IMR-90 (cell line): ENCODE measurements at regions not wholly inside any gene's neighbourhood (a gene's known extent, or its start where the extent isn't known, plus 50 kb on each side); places are given as distances from the start of the nearest gene placed in this dataset.

Experiments
- ATAC-seq: fragments of 200-7000 bp; cut with Tn5 transposase; 2 replicates; pipeline ENCODE4 v1.9.1; 2020; ENCODE audit warnings: low read depth, mild to moderate bottlenecking, moderate library complexity
- BruUV-seq: library from RNA; stranded (reverse); fragments of 400-500 nt; replicated peaks from 2 replicates; lab custom pipeline; 2021; lab: Mats Ljungman, UMichigan
- CTCF ChIA-PET: fragments of 300-600 bp; formaldehyde crosslinking; extraction: SDS; loops from one replicate; lab custom pipeline; 2021; ENCODE audit warnings: antibody characterized with exemption; lab: Yijun Ruan, JAX
- POLR2A ChIA-PET: fragments of 300-600 bp; sonication (Branson Sonifier 250); formaldehyde crosslinking; loops from one replicate; lab custom pipeline; 2022; ENCODE audit warnings: antibody characterized with exemption; ENCODE audit not compliant: unreplicated experiment; lab: Charles Lee
- DNase-seq: peaks from one replicate; pipeline ENCODE4 v3.0.0; 2013
- H2AFZ ChIP-seq: replicated peaks from 2 replicates; pipeline ENCODE3; 2013; ENCODE audit warnings: low read length, mild to moderate bottlenecking; ENCODE audit not compliant: poor library complexity
- H2AK5ac ChIP-seq: 2 replicates; pipeline ENCODE4 v1.6.1; 2013; ENCODE audit warnings: low read depth, low read length, inconsistent platforms
- H2AK9ac ChIP-seq: replicated peaks from 2 replicates; pipeline ENCODE3; 2013; ENCODE audit warnings: mild to moderate bottlenecking, low read depth, low read length, moderate library complexity; ENCODE audit not compliant: poor library complexity
- H2BK120ac ChIP-seq: 2 replicates; pipeline ENCODE4 v1.6.1; 2013; ENCODE audit warnings: low read depth, low read length, inconsistent platforms
- H2BK15ac ChIP-seq: 3 replicates; pipeline ENCODE4 v1.6.1; 2013; ENCODE audit warnings: low read depth, low read length, inconsistent platforms
- H2BK20ac ChIP-seq: 2 replicates; pipeline ENCODE4 v1.6.1; 2013; ENCODE audit warnings: low read depth, mild to moderate bottlenecking, inconsistent platforms, low read length, moderate library complexity
- H2BK5ac ChIP-seq: 2 replicates; pipeline ENCODE4 v1.6.1; 2013; ENCODE audit warnings: mild to moderate bottlenecking, low read depth, low read length, inconsistent platforms; ENCODE audit not compliant: poor library complexity, severe bottlenecking
- H3K14ac ChIP-seq: replicated peaks from 2 replicates; pipeline ENCODE4 v1.6.1; 2013; ENCODE audit warnings: low read depth, low read length, inconsistent platforms
- H3K18ac ChIP-seq: 2 replicates; pipeline ENCODE4 v1.6.1; 2013; ENCODE audit warnings: low read depth, low read length, control low read depth
- H3K23ac ChIP-seq: 2 replicates; pipeline ENCODE4 v1.6.1; 2013; ENCODE audit warnings: low read depth, low read length, inconsistent platforms
- H3K27ac ChIP-seq: 2 replicates; pipeline ENCODE4 v1.5.1; 2013; ENCODE audit warnings: mild to moderate bottlenecking, control low read depth, low read length; ENCODE audit not compliant: insufficient read depth
- H3K27me3 ChIP-seq: 2 replicates; pipeline ENCODE4 v1.6.1; 2013; ENCODE audit warnings: low read length; ENCODE audit not compliant: control insufficient read depth, insufficient read depth
- H3K36me3 ChIP-seq: 2 replicates; pipeline ENCODE4 v1.6.1; 2013; ENCODE audit warnings: low read length, mixed read lengths; ENCODE audit not compliant: control insufficient read depth, insufficient read depth
- H3K4ac ChIP-seq: 2 replicates; pipeline ENCODE4 v1.6.1; 2013; ENCODE audit warnings: low read depth, low read length, inconsistent platforms
- H3K4me1 ChIP-seq: 2 replicates; pipeline ENCODE4 v1.6.1; 2013; ENCODE audit warnings: low read length, mixed read lengths; ENCODE audit not compliant: control insufficient read depth, insufficient read depth
- H3K4me2 ChIP-seq: 2 replicates; pipeline ENCODE4 v1.6.1; 2013; ENCODE audit warnings: low read depth, mild to moderate bottlenecking, control low read depth, low read length, moderate library complexity
- H3K4me3 ChIP-seq: 2 replicates; pipeline ENCODE4 v1.5.1; 2013; ENCODE audit warnings: low read depth, mild to moderate bottlenecking, control low read depth, low read length, moderate library complexity; ENCODE audit not compliant: insufficient read depth
- H3K56ac ChIP-seq: 2 replicates; pipeline ENCODE4 v1.6.1; 2013; ENCODE audit warnings: low read length, inconsistent platforms; ENCODE audit not compliant: insufficient read depth; ENCODE audit errors: extremely low read depth
- H3K79me1 ChIP-seq, 2 experiments: 2 replicates each; pipeline ENCODE4 v1.6.1; 2013; ENCODE audit warnings: low read length in 2 of 2, inconsistent platforms in 1 of 2, low read depth in 1 of 2
- H3K9ac ChIP-seq: 2 replicates; pipeline ENCODE4 v1.6.1; 2013; ENCODE audit warnings: low read depth, low read length, control low read depth
- H3K9me1 ChIP-seq: 2 replicates; pipeline ENCODE4 v1.6.1; 2013; ENCODE audit warnings: low read length, inconsistent platforms; ENCODE audit not compliant: insufficient read depth
- H3K9me3 ChIP-seq: 2 replicates; pipeline ENCODE4 v1.6.1; 2013; ENCODE audit warnings: low read length; ENCODE audit not compliant: control insufficient read depth, insufficient read depth
- H4K20me1 ChIP-seq: 2 replicates; pipeline ENCODE4 v1.6.1; 2013; ENCODE audit warnings: low read length, inconsistent platforms; ENCODE audit not compliant: insufficient read depth
- H4K5ac ChIP-seq: 2 replicates; pipeline ENCODE4 v1.6.1; 2013; ENCODE audit warnings: mild to moderate bottlenecking, low read depth, low read length, control low read depth
- H4K8ac ChIP-seq, 2 experiments: 2 replicates each; pipeline ENCODE4 v1.6.1; 2013; ENCODE audit warnings: low read depth in 2 of 2, low read length in 2 of 2, control low read depth in 1 of 2, inconsistent platforms in 1 of 2
- H4K91ac ChIP-seq: 2 replicates; pipeline ENCODE4 v1.6.1; 2013; ENCODE audit warnings: low read depth, low read length, inconsistent platforms; ENCODE audit not compliant: insufficient read depth
- CEBPB ChIP-seq: IDR thresholded peaks from 2 replicates; pipeline ENCODE4 v1.6.1; 2012; ENCODE audit warnings: low read depth, low read length, improper control_type of control experiment
- CHD1 ChIP-seq: IDR thresholded peaks from 2 replicates; pipeline ENCODE4 v1.6.1; 2012; ENCODE audit warnings: low read depth, low read length, improper control_type of control experiment
- CTCF ChIP-seq: conservative IDR thresholded peaks from 2 replicates; pipeline ENCODE4 v1.5.1; 2012; ENCODE audit warnings: mild to moderate bottlenecking, low read depth, low read length, improper control_type of control experiment
- FOS ChIP-seq: fragments of 150-350 bp; IDR thresholded peaks from 2 replicates; pipeline ENCODE4 v1.6.1; 2016; ENCODE audit warnings: low read depth, low read length
- MAFK ChIP-seq: IDR thresholded peaks from 2 replicates; pipeline ENCODE4 v1.6.1; 2012; ENCODE audit warnings: low read depth, low read length, improper control_type of control experiment
- MAZ ChIP-seq: IDR thresholded peaks from 2 replicates; pipeline ENCODE4 v1.6.1; 2012; ENCODE audit warnings: low read depth, mild to moderate bottlenecking, low read length, improper control_type of control experiment, moderate library complexity, borderline replicate concordance
- MXI1 ChIP-seq: IDR thresholded peaks from 2 replicates; pipeline ENCODE4 v1.6.1; 2012; ENCODE audit warnings: low read depth, mild to moderate bottlenecking, low read length, moderate library complexity, borderline replicate concordance
- NFE2L2 ChIP-seq: fragments of 150-350 bp; IDR thresholded peaks from 2 replicates; pipeline ENCODE4 v1.6.1; 2016; ENCODE audit warnings: low read depth, mild to moderate bottlenecking, low read length
- POLR2A ChIP-seq: IDR thresholded peaks from 2 replicates; pipeline ENCODE4 v1.6.1; 2012; ENCODE audit warnings: mild to moderate bottlenecking, low read depth, low read length
- RFX5 ChIP-seq: IDR thresholded peaks from 2 replicates; pipeline ENCODE4 v1.8.0; 2012; ENCODE audit warnings: low read depth, mild to moderate bottlenecking, low read length, moderate library complexity
- USF2 ChIP-seq: fragments of 150-350 bp; IDR thresholded peaks from 2 replicates; pipeline ENCODE4 v1.6.1; 2017; ENCODE audit warnings: mild to moderate bottlenecking, antibody characterized with exemption, low read length, low read depth
- WGBS, 2 experiments: methylation state at CpG; one replicate each; pipeline versions ENCODE4 v1.1.5 to v1.1.7; 2013; ENCODE audit warnings: missing lambda C conversion rate in 2 of 2; ENCODE audit not compliant: insufficient read length in 1 of 2; ENCODE audit errors: extremely low coverage in 2 of 2; 5-methylcytosine and 5-hydroxymethylcytosine counted together
- dilution Hi-C: fragments of 300-500 bp; cut with HindIII; formaldehyde crosslinking; loops from one replicate; pipeline ENCODE4 v1.14.3; 2018; ENCODE audit warnings: low sequenced_read_pairs; ENCODE audit not compliant: unreplicated experiment
- in situ Hi-C: fragments of 300-500 bp; cut with MboI; formaldehyde crosslinking; loops from 3 replicates; pipeline ENCODE4 v1.14.3; 2019; ENCODE audit warnings: low sequenced_read_pairs, inconsistent platforms, mixed read lengths
- intact Hi-C: fragments of 100-400 bp; cut with micrococcal nuclease; formaldehyde crosslinking; loops from 2 replicates; pipeline ENCODE4 v1.10.0; 2022

GRCh38 chr3:176714034-176714433 is 483.2 kb downstream of the TBL1XR1 start:
- Histone ChIP-seq H3K23ac (no peak overlapping the region), H3K14ac (no peak overlapping the region), H3K79me1 (no peaks in the 10 kb centered on the region), H2AFZ (no peak overlapping the region), H4K5ac (no peak overlapping the region), H4K20me1 (no peaks in the 10 kb centered on the region), H2BK5ac (no peak overlapping the region), H3K9me3 (no peaks in the 10 kb centered on the region), H4K8ac (no peak overlapping the region), H3K18ac (no peak overlapping the region), H3K9me1 (no peaks in the 10 kb centered on the region), H3K36me3 (no peaks in the 10 kb centered on the region), H3K27me3 (no peaks in the 10 kb centered on the region), H2AK5ac (no peak overlapping the region), H3K4ac (no peak overlapping the region), H3K56ac (no peak overlapping the region), H4K91ac (no peak overlapping the region), H3K4me2 (no peak overlapping the region), H3K9ac (no peak overlapping the region), H2BK20ac (no peak overlapping the region), H2BK15ac (no peak overlapping the region), H2AK9ac (no peak overlapping the region), H3K4me1 (no peaks in the 10 kb centered on the region), H2BK120ac (no peak overlapping the region), H3K4me3 (no peak overlapping the region), H3K27ac (no peak overlapping the region)
- TF ChIP-seq MAFK (no peak), CEBPB (no peak), RFX5 (no peak), CTCF (no peak), USF2 (no peak), MXI1 (no peak), FOS (no peak), CHD1 (no peak), NFE2L2 (no peak), POLR2A (no peak), MAZ (no peak)
- no TSS peak for BruUV-seq
- ATAC-seq (no peak), DNase-seq (no peak)
- in situ Hi-C loops = no loop called here
- intact Hi-C loops = no loop called here
- CTCF ChIA-PET = no interaction called here
- POLR2A ChIA-PET = no interaction called here
- WGBS, 2 experiments = no CpG with 5 or more reads among the region's 3 CpGs
- dilution Hi-C loops = no loop called here
